Activated effector memory CD4-positive, alpha-beta T cell treated with anti-CD3 and anti-CD28 coated beads, Interleukin-2, amount 50 U/mL, for 16 hours (primary cell): ENCODE measurements at regions not wholly inside any gene's neighbourhood (a gene's known extent, or its start where the extent isn't known, plus 50 kb on each side); places are given as distances from the start of the nearest gene placed in this dataset.

Experiments used
- DNase-seq: peaks from one replicate; pipeline ENCODE4 v3.0.0-alpha.2; 2020

- DNase-seq, result no peak
These were observed 644.2 kb upstream of the CDH9 start for GRCh38 chr5:27682600-27682999.

GRCh38 chr5:27652505-27652904, 614.1 kb upstream of the CDH9 start:
- DNase-seq, result no peak

GRCh38 chr5:27639005-27639612, 600.7 kb upstream of the CDH9 start:
- no peak for DNase-seq

- DNase-seq, result no peak
These were observed 581.6 kb upstream of the CDH9 start for GRCh38 chr5:27619982-27620381.

GRCh38 chr5:27612161-27612560, 573.8 kb upstream of the CDH9 start:
- no peak for DNase-seq

- no peak for DNase-seq
These were observed 570.6 kb upstream of the CDH9 start for GRCh38 chr5:27608992-27609391.

GRCh38 chr5:27598576-27598975, 560.2 kb upstream of the CDH9 start:
- DNase-seq, result no peak

- DNase-seq, result no peak
These were observed 555.8 kb upstream of the CDH9 start for GRCh38 chr5:27594141-27594540.

GRCh38 chr5:27592231-27592630, 553.8 kb upstream of the CDH9 start:
- DNase-seq, result no peak

GRCh38 chr5:27590503-27590902, 552.1 kb upstream of the CDH9 start:
- no peak for DNase-seq

GRCh38 chr5:27578279-27578678, 539.9 kb upstream of the CDH9 start:
- DNase-seq, result no peak

GRCh38 chr5:27571681-27572080, 533.3 kb upstream of the CDH9 start:
- DNase-seq, result no peak

GRCh38 chr5:27568811-27569210, 530.4 kb upstream of the CDH9 start:
- DNase-seq, result no peak

- no peak for DNase-seq
These were observed 523.0 kb upstream of the CDH9 start for GRCh38 chr5:27561408-27561807.

GRCh38 chr5:27548484-27548883, 510.1 kb upstream of the CDH9 start:
- no peak for DNase-seq

GRCh38 chr5:27535031-27535557, 496.7 kb upstream of the CDH9 start:
- DNase-seq, result no peak

- no peak for DNase-seq
These were observed 493.9 kb upstream of the CDH9 start for GRCh38 chr5:27532305-27532704.

- no peak for DNase-seq
These were observed 486.1 kb upstream of the CDH9 start for GRCh38 chr5:27524515-27524914.

GRCh38 chr5:27523629-27524028, 485.2 kb upstream of the CDH9 start:
- no peak for DNase-seq

GRCh38 chr5:27516437-27516836, 478.1 kb upstream of the CDH9 start:
- no peak for DNase-seq

- no peak for DNase-seq
These were observed 472.7 kb upstream of the CDH9 start for GRCh38 chr5:27511061-27511460.

GRCh38 chr5:27503813-27504212, 465.4 kb upstream of the CDH9 start:
- DNase-seq, result no peak

- no peak for DNase-seq
These were observed 463.9 kb upstream of the CDH9 start for GRCh38 chr5:27502236-27502635.

- DNase-seq, result no peak
These were observed 459.1 kb upstream of the CDH9 start for GRCh38 chr5:27497491-27497890.

- DNase-seq, result no peak
These were observed 456.5 kb upstream of the CDH9 start for GRCh38 chr5:27494887-27495286.
